ENCODE measurements at regions not wholly inside any gene's neighbourhood (a gene's known extent, or its start where the extent isn't known, plus 50 kb on each side); places are given as distances from the start of the nearest gene placed in this dataset.

DNA sequence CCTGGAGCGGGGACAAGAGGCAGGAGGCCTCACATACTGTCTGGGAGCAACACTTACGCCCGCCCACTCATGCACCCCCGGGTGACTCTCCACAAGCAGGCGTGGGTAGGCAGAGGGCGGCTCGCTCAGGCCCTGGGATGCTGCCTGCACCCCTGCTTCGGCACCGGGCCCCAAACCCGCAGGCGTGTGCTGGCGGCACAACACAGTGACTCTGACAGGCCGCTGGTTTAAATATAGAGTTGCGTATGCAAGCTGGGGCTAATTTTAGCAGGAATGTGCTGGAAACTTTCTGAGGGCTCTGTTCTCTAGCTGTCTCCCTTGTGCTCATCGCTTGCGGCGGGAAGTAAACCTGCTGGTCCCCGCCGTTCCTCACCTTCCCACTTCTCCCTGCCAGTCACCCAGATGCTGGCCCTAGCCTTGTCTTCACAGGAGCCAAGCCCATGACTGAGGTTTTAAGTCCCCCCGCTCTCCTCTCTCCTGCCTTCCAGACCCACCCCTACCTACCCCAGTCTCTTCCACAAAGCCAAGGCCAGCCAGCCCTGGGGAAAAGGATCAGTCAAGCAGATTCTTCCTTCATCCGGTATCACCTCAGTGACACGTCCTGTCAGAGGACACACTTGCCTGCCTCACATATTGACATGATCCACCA, 94.5 kb upstream of the FOXP4 start:
- DNase-seq (ENCODE audit: low spot score) = no peak

GRCh38 chr6:41452763-41453162, 93.4 kb upstream of the FOXP4 start:
- no peak for DNase-seq (ENCODE audit: low spot score)

DNA sequence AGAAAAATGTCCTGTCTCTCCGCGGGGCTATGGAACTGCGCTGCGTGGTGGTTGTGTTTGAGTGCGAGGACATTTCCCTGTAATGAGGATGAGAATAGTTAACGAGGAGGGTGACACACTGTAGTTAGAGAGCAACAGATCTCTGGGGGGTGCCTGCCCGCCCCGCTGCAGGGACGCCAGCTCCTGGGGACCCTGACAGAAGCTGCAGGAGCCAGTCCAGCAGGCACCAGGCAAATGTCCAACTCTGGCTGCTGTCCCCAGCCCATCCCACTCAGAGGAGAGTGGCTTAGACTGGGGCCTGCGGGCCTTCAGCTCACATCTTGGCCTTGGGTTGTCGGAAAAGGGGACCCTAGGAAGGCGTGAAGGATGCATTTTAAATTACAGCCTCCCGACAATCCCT, 92.9 kb upstream of the FOXP4 start:
- no peak for DNase-seq (ENCODE audit: low spot score)

- no peak for DNase-seq (ENCODE audit: low spot score)
Observed at GRCh38 chr6:41454189-41454789, 91.9 kb upstream of the FOXP4 start.

- DNase-seq (ENCODE audit: low spot score) = no peak
Observed at GRCh38 chr6:41455410-41455809, 90.8 kb upstream of the FOXP4 start.

- DNase-seq (ENCODE audit: low spot score) = no peak
Observed at GRCh38 chr6:41455818-41456217, 90.4 kb upstream of the FOXP4 start.

DNA sequence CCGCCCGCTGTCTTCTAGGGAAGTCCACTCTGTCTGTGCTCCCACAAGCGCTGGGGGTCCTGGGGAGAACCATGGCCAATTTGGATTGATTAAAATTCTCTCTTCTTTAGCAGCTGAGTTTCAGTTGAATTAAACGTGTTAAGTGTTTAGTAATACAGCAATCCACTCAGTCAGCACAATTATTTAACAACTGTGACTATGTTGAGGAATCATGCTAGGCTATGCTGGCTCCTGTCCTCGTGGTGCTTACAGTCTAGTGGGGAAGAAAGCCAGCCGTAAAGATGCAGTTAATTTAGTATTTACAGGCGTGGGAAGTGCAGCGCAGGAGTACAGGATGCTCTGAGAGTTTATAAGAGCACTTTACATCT, 88.9 kb upstream of the FOXP4 start:
- no peak for DNase-seq (ENCODE audit: low spot score)

DNA sequence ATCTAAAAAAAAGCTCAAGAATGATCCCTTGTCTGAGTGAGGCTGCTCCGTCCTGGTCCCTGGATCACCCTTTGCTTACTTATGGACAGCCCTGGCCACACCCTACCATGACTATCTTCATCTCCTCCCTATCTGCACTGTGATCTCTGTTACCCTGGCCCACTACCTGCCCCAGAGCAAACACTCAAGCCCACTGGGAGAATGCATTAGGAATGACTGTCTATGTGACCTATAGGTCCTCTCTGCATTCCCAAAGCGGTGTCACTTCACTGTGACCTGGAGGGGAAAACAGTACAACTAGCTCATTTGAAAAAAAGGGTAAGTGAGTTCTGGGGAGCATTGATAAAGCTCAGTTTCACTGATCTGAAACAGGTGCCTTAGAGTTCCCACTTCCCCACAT, 86.4 kb upstream of the FOXP4 start:
- no peak for DNase-seq (ENCODE audit: low spot score)

GRCh38 chr6:41460742-41461336, 85.3 kb upstream of the FOXP4 start:
- no peak for DNase-seq (ENCODE audit: low spot score)

DNA sequence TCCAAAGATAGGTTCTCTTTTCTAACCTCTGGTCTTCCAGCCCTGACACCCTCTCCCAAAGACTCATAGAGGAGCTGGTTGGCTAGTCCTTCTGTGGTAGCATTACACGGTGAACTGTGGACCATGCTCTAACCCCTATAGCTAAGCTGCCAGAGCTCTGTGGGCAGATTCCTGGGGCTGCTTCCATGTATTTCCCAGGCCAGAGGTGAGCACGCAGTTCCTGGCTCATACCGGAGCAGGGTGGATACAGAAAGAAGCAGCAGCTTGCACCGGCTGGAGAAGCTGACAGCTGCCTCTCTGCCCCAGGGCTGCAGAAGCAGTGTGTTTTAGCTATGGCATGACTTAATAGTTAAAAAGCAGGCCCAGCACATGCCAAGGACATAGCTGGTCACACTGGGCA, 84.1 kb upstream of the FOXP4 start:
- no peak for DNase-seq (ENCODE audit: low spot score)

DNA sequence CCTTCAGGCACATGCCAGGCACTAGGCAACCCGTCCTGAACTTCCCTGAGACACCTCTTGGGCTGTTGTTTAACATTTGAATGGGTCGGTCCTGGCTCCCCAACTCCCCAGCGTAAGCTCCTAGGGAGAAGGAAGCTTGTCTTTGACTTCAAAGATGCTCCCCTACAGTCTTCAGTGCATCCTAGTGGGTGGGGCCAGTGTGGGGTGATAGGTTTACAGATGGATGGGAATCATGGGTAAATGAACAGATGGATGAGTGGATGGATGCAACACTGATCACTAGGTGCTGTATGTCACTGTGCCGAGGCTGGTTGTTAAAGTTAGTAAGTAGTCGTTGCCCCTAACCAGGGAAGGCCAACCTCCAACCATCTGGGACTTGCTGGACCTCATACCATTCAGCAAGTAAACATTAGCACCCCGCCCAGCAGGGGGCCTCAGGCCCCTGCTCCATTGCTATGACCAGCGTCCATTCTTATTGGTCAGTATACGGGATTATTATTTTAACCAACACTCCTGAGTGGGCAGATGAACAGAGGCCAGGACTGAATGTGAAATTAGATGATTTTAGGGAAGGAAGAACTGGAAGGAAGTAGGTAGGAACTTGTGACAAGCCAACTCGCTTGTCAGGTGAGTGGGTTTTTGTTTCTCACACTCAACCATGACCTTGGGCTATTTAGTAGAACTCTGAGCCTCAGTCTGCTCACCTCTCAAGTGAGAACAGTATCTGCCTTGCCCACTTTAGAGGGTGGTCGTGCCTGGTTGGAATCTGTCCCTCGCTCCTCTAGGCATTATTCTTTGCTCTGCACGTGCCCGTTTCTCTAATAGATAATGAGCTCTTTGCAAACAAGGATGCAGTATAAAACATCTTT, 82.9 kb upstream of the FOXP4 start:
- peak; percentile 15 for DNase-seq (ENCODE audit: low spot score)

- DNase-seq (ENCODE audit: low spot score) = no peak
Observed at GRCh38 chr6:41464019-41464418, 82.2 kb upstream of the FOXP4 start.

DNA sequence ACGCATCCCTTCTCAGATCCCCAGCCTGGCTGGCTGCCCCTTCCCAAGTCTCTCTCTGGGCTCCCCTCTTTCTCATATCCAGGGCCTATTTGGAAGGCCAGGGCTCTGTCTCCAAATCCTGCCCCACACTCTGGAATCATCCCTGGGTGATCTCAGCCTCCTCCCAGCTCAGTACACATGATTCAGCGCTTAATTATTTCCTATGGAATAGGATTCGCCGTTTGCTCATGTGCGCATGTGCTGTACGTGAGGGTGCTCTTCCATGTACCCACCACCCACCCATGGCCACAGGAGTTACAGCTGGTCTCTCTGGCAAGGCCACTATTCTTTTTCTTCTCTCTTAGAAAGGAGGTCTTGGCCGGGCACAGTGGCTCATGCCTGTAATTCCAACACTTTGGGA, 81.7 kb upstream of the FOXP4 start:
- no peak for DNase-seq (ENCODE audit: low spot score)

GRCh38 chr6:41466437-41466990, 79.7 kb upstream of the FOXP4 start:
- DNase-seq (ENCODE audit: low spot score) = no peak

DNA sequence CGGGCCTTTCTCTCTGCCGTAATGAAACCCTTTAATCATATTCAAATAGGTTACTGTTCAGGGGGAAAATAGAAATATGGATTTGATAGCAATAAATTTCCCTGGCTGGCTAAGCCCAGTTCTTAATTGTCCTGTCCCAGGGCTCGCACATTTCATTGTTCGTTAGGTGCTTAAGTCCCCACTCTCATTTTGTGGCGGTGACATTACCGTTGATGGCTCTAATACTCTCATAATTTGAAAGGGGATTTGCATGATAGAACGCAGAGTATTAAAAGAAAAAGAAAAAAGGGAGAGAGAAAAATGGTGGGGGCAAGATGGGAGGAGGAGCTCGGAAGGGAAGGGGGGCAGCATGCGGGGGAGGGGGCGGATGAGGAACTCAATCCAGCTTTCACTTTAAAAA, 79.1 kb upstream of the FOXP4 start:
- no peak for DNase-seq (ENCODE audit: low spot score)

GRCh38 chr6:41467627-41468404, 78.4 kb upstream of the FOXP4 start:
- DNase-seq (ENCODE audit: low spot score) = no peak

- no peak for DNase-seq (ENCODE audit: low spot score)
Observed at GRCh38 chr6:41469156-41470028, 76.8 kb upstream of the FOXP4 start.

GRCh38 chr6:41470029-41470330, 76.2 kb upstream of the FOXP4 start:
- no peak for DNase-seq (ENCODE audit: low spot score)

- DNase-seq (ENCODE audit: low spot score) = no peak
Observed at GRCh38 chr6:41470331-41471063, 75.7 kb upstream of the FOXP4 start.

All from CD4-positive, alpha-beta T cell treated with Interleukin-2 at 100 ng/mL for 4 hours (primary cell).